Embryonic facial prominence (tissue), 1 donor: ENCODE measurements at regions not wholly inside any gene's neighbourhood (a gene's known extent, or its start where the extent isn't known, plus 50 kb on each side); places are given as distances from the start of the nearest gene placed in this dataset.
"Not testable (repeated sequence)": the region's sequence is repeated elsewhere in the genome, so short reads cannot be mapped to it uniquely, and the experiment has no call there.

Source experiments
- DNase-seq: peaks from one replicate; pipeline ENCODE4 v3.0.0-alpha.2; 2016; ENCODE audit errors: extremely low spot score

DNA sequence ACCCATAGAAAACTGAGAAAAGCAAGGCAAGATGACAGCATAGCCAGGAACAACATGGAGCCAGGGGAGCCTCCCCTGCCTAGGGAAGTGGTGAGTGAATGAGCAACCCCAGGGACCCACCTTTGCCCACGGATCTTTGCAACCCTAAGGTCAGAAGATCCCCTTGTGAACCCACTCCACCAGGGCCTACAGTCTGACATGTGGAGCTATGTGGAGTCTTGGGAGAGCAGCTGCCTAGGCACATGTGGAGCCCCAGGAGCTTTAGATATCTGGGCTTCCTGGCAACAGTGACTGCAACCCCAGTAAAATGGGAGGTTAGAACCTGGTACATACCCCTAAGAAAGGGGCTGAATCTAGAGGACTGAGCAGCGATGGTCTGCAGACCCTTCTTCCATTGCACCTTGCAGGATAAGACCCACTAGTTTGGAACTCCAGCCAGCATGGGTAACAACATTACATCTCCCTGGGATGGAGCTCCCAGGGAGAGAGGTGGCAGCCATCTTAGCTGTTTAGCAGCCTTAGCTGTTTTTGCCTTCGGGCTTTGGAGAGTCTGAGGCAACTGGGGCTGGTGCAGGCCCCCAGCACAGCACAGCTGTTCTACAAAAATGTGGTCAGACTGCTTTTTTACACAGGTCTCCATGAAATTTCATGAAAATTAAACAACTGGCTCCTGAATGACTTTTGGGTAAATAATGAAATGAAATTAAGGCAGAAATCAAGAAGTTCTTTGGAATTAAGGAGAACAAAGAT lies 104.7 kb upstream of the TRIM2 start:
- DNase-seq, result no peak

DNA sequence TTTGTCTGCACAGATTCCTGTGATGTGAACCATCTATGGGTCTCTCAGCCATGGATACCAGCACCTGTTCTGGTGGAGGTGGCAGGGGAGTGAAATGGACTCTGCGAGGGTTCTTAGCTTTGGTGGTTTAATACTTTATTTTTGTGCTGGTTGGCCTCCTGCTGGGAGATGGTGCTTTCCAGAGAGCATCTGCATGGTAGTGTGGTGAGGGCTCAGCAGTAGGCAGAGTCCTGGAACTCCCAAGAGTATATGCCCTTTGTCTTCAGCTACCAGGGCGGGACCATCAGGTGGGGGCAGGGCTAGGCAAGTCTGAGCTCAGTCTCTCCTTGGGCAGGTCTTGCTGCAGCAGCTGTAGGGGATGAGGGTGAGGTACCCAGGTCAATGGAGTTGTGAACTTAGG lies 97.5 kb upstream of the TRIM2 start:
- DNase-seq, result not testable (repeated sequence)

DNA sequence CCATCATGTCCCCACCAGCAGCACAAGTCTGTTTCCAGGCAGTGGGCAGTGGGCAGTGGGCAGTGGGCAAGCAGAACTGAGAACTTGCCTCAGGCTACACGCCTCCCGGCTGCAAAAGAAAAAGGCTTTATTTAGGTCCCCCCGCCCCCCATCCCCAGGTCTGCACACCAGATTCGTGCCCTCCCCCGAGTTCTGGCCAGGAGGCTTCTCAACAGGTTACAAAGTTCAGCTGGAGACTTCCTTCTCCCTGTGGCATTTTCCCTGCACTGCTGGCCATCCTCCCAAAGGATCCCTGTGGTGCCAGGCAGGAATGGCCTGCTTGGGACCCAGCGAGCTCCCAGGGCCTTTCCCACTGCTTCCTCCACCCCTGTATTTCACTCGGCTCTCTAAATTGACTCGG lies 97.0 kb upstream of the TRIM2 start:
- no peak for DNase-seq

DNA sequence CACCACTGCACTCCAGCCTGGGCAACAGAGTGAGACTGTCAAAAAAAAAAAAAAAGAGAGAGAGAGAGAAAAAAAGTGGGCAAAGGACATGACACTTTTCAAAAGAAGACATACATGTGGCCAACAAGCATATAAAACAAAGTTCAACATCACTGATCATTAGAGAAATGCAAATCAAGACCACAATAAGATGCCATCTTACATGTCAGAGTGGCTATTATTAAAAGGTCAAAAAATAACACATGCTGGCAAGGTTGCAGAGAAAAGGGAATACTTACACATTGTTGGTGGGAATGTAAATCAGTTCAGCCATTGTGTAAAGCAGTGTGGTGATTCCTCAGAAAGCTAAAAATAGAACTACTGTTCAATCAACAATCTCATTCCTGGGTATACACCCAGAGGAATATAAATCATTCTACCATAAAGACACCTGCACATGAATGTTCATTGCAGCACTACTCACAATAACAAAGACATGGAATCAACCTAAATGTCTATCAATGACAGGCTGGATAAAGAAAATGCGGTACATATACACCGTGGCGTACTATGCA lies 94.9 kb upstream of the TRIM2 start:
- no peak for DNase-seq

DNA sequence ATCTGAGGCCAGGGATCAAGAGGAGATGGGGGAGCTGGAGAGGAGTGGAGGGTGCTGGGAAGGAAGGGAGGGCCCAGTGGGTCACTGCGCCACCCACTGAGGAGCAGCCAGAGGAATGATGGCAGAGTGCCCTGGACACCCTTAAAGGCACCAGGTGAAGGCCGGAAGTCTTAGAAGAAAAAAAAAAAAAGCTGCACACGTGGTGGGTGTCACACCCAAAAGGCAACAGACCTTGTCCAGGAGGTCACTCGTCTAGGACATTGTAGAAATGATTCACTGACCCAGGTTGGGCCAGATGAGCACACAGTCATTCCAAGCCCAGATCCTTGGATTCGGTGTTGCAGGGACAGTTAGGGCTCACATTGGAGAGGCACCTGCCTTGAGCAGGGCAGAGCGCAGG lies 93.5 kb upstream of the TRIM2 start:
- DNase-seq, result no peak

DNA sequence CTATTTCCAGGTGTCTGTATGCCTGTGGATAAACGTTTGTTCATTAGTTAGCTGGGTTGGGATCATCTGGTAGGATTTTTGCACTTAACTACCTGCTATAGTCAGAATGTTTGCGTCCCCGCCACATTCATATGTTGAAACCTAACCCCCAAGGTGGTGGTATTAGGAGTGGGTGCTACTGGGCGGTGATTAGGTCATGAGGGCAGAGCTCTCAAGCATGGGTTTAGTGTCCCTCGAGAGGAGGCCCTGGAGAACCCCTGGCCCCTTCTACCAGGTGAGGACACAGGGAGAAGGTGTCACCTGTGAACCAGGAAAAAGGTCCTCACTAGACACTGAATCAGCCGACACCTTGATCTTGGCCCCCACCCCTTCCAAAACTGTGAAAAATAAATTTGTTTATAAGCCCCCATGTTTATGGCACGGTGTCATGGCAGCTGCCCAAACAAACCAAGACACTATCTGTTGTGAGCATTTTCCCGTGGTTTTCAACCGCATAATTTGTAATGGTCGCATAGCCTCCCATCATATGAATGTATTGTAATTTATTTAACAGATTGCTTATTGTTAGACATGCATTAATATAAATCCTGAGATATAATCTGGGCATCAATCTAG lies 92.7 kb upstream of the TRIM2 start:
- no peak for DNase-seq

DNA sequence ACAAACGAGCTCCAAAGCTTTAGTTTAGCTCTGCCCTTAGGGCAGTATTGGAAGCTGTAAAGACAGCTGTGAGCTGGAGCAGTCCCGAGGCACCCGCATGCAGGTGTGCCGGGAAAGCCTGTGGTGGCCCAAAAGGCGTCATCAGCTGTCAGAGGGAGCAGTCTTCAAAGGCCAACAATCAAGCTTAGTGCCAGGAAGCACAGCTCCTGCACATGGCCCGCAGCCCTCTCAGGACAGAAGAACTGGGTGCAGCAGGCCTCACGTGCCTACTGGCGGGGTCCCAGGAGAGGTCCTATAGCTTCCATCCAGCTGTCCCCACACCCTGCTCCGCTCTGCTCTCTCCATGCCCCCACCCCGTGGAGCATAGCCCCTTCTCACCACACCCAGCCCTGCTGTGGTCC lies 92.2 kb upstream of the TRIM2 start:
- no peak for DNase-seq

DNA sequence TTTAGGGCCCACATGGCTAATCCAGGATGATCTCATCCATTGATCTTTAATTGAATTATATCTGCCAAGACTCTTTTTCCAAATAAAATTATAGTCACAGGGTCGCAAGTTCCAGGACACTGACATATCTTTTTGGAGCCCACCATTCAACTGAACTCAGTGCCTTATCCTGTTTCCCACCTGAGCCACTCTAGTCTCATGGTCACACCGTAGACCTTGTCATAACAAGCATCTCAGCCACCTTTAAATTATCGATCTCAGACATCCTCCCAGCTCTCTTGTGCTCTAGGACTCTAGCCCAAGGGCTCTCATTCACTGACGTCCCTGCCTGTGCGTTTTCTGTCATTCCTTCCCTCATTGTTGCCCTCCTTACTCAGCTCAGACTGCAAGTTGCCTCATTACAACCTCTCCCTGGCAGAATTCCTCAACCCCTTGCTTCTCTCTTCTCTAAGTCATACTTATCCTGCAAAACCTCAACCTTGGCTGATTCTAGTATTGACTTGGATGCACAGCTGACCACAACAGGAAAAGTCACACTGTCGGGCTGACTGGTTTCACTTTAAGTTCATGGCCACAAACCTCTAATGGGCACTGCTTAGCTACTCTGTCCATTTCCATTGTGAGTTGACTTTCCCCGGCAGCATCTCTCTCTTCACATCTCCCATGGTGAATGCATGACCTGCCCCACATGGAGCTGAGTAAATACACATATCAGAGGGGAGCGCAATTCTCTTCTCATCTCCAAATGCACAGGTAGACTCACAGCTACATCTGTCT lies 91.0 kb upstream of the TRIM2 start:
- DNase-seq, result no peak

DNA sequence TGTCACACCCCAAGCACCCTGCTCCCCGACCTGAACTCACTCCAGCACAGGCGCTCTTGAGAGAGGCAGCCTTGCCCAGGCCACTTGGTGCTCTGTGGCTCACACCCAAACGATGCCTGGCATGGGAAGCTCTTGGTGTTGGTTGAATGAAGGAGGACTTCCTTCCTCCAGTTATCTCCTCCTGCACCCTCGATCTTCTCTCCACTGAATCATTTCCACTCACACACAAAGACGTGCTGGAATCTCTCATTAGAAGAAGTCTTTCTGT lies 90.5 kb upstream of the TRIM2 start:
- no peak for DNase-seq

DNA sequence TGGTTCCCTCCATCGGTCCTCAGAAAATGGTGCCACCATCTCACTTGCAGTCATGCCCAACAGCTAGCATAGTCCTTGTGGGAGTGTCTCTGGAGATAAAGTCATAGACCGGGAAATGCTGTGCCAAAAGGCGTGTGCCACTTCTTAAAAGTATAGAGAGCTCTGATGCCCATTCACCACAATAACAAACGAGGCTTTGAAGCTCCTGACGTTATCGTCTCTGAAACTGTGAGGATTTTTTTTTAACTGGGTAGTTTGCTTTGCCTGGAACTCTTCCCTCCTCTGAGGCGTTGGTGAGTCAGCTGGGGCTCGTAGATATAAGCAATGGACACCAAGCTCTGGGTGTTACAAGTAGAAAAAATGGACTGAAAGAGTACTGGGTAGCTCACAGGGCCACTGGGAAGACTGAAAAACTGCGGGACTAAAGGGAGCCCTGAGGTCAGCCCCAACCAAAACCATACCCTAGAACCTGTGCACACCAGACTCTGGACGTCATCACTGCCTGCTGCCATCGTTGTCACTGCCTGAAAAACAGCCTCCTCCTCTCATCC lies 89.4 kb upstream of the TRIM2 start:
- DNase-seq, result no peak

DNA sequence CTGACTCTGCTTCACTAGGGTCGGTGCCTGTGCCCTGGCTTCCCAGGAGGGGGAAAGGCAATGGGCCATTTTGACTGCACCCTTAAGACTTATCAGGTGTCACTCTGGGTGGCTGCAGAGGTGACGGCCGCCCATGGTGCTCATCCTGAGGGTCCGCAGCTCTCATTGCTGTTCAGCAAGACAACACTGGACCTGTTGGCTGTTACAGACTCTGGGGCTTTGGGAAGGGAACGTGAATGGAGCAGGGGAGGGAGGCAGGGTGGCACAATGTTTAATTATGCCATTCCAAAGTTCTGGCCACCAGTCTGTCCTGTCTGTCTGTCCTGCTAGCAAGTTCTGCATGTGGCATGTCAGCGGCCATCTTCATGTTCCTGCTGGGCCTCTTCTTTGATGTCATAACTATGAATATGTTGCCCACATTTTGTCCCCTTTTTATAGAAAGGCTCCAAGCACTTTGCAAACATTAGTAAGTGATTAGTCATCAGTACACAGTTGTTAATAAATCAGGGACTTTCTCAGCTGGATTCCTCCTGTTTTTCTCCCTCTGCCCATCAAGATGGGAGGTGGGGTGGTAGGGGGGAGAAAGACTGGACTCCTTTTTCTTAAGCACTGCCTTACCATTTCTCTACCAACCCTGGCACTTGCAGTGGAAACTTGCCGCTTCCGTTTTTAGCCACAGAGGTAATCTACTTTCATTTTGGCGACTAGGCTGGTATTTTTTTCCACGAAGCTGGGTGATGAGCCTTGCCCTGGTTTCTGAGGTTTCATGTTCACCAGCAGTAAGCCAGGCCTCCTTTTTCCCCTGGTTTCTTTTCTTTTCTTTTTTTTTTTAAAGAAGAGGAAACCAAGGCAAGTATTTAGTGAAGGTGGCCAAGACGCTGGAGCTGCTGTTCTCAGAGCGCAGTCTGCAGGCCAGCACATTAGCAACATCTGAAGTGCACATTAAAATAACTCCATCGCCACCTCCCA lies 88.6 kb upstream of the TRIM2 start:
- DNase-seq, result no peak

DNA sequence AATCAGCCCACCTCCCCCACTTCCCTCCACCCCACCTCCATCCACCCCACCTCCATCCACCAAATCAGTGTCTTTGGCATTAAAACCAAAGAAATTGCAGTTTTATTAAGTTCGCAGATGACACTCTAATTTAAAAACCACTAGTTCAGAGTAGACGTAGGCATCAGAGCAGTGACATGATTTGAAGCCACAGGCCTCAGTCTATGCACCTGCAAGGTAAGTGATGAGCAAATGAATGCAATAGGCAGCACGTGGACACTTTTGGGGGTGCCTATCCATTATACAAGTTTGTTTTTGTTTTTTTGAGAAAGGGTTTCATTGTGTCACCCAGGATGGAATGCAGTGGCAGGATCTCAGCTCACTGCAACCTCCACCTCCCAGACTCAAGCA lies 88.0 kb upstream of the TRIM2 start:
- no peak for DNase-seq

DNA sequence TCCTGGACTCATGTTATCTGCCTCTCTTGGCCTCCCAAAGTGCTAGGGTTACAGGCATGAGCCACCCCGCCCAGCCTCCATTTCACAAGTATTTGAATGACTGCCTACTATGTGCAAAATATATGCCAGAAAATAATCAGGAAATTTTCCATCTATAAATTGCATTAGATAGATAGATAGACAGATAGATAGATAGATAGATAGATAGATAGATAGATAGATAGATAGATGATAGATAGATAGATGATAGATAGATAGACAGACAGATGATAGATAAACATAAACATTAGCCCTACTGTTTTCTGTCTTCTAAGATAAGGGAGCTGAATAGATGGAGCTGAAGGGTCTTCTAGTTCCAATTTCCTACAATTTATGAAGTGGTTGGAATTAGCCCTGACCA lies 87.4 kb upstream of the TRIM2 start:
- no peak for DNase-seq

DNA sequence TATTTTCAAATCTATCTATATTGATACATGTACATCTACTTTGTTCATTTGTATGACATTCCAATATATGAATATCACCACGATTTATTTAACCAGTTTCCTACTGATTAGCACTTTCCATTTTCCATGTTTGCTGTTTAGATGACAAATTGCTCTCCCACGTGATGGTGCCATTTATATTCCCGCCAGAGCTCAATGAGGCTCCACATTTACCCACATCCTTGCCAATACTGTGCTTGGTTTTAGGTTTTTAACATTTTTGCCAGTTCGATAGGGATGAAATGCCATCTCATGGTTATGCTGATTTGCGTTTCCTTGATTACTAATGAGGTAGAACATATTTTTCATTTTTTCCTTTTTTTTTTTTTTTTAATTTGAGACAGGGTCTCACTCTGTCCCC lies 86.7 kb upstream of the TRIM2 start:
- DNase-seq, result no peak

DNA sequence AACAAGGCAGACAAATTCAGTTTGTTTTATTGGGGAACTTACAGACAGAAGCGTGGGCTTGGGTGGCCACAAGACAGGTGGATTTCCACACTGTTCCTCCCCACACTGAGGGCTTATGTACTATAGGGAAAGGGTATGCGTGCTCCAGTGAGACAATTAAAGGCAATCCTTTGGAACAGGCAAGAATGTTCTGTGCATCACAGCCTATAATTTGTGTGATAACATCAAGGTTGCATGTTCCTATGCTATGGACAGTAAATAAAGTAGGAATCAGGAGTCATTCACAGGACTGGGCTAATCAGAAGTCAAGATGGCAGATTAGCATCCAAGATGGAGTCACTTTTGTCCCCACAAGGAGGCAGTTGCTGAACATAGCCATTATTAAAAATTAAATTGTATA lies 84.6 kb upstream of the TRIM2 start:
- no peak for DNase-seq

DNA sequence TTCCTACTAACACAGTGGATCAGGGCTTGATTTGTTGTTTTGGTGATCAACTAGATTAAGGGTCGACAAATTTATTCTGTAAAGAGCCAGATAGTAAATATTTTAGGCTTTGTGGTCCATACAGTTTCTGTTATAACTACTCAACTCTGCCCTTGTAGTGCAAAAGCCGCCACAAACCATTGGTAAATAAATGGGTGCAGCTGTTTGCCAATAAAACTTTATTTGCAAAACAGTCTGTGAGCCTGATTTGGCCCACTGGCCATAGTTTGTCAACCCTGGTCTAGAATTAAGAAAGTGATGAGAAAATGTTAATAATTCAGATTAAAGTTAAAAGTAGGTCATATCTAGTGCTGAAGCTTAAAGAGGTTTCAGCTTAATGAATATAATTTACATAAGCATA lies 84.0 kb upstream of the TRIM2 start:
- DNase-seq, result no peak

DNA sequence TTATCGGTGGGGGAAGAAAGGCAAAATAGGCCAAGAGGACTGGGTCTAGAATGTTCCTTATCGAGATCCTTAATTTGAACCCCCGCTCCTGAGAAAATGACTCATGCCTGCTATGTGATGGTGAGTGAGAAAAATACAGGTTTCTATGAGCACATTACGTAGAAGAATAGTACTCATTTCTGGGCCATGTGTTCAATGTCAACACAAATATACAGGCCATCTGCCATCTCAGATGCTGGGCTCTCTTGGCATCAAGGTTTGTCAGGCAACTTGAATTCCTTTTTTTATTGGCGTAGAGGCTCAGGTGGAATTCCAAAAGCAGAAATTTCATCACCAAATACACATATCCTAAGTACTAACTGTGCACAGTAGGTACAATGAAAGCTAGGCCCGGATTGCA lies 81.4 kb upstream of the TRIM2 start:
- no peak for DNase-seq

DNA sequence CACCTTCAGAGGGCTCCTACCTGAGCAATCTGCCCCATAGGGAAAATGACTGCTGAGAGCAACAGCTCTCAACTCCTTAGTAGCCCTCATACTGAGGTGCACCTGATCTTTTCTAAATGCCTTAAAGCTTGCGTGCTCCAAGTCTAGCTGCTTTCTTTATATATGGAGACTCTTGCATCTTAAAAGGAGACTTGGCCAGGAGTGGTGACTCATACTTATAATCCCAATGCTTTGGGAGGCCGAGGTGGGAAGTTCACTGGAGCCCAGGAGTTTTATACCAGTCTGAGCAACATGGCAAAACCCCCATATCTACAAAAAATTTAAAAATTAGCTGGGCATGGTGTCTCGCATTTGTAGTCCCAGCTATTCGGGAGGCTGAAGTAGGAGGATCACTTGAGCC lies 78.1 kb upstream of the TRIM2 start:
- DNase-seq, result no peak

DNA sequence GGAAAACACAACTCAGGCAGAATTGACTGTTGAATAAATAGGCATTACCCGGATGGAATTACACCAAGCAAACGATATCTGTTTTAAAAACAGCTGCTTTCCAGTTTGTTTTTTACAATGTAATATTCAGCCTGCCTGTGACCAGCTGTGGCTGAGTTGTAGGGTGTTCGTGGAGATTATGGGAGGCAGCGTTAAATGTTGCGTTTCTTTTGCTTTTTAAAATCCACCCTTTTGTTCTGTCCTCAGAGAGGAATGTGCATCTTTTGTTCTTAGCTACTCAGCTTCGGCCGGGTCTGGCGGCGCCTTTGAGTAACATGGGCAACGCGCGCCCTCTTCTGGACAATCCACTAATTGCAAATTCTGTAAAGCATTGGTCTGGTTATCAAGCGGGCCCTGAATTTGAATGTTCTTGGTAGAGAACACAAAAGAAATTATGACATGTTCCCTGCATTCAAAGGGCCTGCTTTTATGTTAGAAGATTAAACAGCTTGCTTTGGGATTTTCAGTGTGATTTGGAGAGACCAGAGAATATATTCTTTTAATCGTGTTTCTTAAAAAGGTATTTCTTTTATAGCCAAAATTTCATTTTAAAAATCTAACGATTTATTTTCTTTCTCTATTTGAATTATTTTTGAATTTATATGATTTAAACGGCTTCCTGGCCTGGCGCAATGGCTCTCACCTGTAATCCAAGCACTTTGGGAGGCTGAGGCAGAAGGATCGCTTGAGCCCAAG lies 76.3 kb upstream of the TRIM2 start:
- DNase-seq, result peak; percentile 74

DNA sequence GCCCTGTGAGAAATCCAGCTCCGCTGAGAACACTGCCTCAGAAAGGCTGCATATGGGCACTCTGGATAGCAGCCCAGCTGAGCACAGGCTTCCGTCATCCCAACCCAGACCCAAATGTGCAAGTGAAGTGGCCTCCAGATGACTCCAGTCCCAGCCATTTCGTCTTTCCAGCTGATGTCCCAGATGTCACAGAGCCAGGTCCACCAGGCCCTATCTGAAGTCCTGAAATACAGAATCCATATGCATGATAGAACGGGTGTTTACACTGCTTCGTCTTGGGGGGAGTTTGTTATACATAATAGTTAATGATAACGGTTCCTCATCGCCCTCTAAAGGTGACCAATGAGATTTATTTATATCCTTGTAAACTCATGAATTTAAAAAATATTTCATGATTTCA lies 72.6 kb upstream of the TRIM2 start:
- no peak for DNase-seq

DNA sequence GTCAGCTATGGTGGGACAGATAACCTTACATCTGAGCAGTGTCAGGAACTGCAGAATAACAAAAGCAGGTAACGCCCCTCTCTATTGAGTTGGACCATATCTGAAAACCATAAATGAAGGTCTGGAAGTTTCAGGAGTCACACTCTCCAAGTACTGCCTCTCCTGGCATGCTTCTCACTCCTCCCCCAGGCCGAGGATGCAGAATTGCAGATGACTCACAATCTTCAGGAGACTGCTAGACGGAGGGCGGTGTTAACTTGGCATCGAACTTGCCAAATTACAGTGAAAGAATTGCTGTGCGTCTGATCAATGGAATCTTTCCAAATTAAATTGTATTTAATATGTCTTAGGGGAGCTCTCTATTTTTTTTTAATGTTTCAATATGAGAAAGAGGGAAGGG lies 67.1 kb upstream of the TRIM2 start:
- DNase-seq, result no peak
